Fibroblast of skin of back (primary cell): ENCODE measurements at regions not wholly inside any gene's neighbourhood (a gene's known extent, or its start where the extent isn't known, plus 50 kb on each side); places are given as distances from the start of the nearest gene placed in this dataset.

Experiments
- DNase-seq: peaks from one replicate; pipeline ENCODE4 v3.0.0-alpha.2; 2013

DNA sequence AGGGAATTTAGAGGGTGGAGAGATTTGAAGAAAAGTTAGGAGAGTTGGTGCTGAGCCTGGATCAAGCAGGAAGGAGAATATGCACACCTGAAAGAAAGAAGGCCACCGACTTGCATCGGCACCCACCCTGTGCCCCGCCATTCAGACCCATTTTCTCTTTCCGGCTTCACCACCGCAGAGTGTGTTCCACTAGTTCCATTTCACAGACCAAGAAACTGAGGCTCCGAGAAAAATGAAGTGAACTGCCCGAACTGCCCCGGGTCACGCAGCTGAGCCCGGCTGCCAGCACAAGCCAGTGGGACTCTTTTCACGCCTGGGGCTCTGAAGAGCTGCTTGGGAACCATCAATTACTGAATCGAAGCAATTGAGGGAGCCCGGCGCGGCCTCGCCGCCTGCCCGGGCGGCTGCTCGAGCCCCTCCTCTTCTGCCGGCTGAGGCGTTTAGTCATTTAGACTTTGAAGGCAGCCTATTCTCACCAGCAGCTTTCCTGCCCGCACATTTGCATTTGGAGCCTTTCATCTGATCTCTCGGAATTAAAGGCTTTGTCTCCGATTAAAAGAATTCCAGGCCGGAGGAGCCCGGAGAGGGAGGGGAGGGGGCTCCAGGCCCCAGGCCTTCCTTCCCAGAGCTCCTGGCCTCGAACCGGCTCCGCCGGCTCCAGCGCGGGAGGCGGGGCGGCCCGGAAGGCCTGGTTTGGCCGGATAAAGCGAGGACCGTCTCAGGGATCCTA is 140.2 kb upstream of the PJA1 start:
- no peak for DNase-seq

GRCh38 chrX:69303231-69303630 is 138.0 kb upstream of the PJA1 start:
- DNase-seq, result no peak

DNA sequence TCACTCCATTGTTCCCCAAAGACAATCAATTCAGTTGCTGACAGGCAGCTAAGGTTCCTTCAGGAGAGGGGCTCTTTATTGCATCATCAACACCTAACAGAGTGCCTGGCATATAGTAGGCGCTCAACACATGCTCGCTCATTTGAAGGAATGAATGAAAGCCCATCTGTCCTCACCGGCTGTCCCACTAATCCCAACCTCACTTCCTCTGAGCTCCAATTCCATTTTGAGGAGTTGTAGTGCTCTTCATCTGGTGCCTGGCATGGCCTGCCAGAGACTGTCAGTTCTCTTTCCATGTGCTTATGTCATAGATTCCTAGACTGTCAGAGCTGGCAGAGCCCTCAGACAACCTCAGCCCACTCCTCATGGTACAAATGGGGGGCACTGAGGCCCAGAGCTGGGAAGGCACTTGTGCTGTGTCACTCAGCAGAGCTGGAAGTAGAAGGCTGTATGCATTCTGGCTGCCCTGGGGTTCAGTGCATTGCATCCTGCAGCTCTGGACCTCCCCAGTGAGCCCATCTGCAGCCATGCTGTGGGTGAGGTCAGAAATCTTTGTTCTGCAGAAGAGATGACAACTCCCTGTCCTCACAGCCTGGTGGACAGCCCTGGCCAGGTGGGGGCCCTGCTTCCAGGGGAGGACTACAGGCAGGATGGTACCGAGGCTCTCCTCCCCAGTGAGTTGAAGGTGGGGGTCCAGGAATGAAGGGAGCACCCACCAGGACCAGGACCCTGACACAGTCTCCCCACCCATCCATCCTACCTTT is 134.9 kb upstream of the PJA1 start:
- DNase-seq, result no peak

DNA sequence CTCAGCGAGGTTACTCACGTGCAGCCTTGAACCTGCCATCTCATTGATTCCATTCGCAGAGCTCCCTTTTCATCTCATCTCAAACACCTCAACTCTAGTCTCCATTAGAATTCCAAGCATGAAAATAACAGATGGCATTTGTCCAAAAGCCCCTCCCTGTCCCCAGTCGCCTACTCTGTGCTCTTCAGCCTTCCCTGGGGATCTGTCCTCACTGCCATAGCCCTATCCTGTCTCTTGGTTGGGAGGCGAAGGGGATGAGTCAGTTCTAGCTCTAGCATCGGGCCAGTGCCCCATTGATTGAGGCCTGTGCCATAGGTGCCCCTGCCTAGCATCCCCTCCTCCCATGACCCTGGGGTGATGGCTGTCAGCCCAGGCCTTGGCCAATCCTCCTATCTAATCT is 134.0 kb upstream of the PJA1 start:
- no peak for DNase-seq

DNA sequence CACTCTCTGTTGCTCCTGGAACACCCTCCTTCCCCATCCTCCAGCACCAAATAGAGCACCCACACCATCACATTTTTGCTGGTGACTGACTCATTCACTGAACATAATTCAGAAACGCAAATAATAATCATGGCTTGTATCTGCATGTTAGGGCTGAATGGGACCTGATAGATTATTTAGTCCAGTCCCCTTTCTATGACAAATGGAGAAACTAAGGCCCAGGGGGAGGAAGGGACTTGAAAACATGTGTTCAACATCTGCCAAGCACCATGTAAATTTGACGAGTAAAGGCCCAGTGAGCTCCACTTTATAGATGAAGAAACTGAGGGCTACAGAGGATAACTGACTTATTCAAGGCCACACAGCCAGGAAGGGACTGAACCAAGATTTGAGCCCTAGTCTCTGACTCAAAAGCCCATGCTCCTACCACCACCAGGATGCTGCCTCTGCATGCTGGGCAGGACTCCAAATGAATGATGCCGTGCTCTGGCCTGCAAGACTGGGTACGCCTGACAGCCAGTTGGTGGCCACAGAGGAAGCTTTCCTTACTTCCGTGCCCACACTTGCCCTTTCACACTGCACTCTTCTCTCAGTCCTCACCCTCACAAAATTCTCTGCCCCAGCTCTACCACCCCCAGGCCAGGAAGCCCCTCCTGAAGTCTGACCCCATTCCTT is 133.3 kb upstream of the PJA1 start:
- DNase-seq, result peak; percentile 7

- no peak for DNase-seq
Observed at GRCh38 chrX:69297506-69297905, 132.3 kb upstream of the PJA1 start.

DNA sequence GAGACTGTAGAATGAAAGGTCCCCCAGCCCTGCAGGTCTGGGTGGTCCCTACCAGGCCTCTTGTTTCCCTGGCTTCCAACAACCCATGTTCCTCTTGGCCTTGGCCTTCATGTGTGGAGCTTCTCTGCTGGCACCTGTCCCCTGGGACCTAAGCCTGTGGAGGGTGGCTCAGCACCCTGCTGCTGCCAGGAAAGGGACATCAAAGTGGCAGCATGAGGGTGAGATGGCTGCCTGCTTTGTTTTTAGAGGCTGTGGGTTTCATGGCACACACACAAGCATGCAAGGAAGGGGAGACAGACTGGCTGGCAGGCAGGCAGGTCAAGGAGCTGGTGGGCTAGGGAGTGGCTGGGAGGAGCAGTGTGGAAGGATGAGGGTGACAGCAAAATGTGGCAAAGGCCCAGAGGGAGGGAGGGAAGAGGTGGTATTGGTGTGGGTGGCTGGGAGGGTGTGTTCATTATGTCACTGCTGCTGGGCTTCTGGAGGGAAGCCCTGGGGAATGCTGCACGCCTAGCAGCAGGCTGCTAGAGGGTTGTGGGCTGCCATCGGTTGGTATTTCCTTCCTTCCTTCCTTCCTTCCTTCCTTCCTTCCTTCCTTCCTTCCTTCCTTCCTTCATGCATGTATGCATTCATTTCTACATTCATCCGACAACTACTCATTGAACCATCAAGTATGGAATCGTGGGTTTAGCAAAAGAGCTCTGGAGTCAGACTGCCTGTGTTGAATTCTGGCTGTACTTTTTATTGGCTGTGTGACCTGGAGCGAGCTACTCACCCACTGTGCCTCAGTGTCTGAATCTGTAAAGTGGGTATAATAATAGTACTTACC is 128.7 kb upstream of the PJA1 start:
- no peak for DNase-seq

- no peak for DNase-seq
Observed at GRCh38 chrX:69291116-69291515, 125.9 kb upstream of the PJA1 start.

DNA sequence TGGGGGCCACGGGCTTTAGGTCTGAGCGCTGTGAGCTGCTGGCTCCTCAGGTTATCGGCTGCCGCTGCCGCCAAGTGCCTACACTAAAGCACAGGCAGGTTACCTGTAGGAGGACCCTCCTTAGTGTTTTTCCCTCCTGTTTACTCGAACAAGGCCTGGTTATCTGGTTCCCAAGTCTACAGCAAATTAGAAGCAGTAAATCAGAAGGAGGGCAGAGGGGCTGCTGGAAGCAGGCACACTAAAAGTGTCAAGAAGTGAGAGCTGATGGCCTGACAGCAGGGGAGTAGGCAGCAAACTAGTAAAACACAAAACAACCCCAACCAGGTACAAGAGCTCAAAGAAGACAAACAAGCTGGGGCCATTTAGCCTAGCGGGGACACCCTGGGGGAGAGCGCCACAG is 125.0 kb upstream of the PJA1 start:
- no peak for DNase-seq

DNA sequence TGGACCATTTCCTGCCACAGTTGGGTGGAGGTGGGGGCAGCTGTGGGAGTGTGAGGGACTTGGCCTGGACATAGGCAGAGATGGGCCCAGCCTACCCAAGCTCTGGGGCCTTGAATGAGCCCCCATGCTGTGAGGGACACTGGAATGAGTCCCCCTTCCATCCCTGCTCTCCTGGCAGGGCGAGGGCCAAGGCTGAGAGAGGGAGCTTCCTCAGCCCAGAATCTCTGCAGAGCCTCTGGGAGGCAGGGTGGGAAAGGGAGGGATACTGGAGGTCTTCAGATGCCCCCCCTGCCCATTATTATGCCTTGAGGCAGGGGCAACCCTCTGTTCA is 124.5 kb upstream of the PJA1 start:
- no peak for DNase-seq

- DNase-seq, result no peak
Observed at GRCh38 chrX:69289046-69289792, 124.0 kb upstream of the PJA1 start.

GRCh38 chrX:69287095-69287494 is 121.8 kb upstream of the PJA1 start:
- no peak for DNase-seq

- DNase-seq, result no peak
Observed at GRCh38 chrX:69286565-69286906, 121.3 kb upstream of the PJA1 start.

DNA sequence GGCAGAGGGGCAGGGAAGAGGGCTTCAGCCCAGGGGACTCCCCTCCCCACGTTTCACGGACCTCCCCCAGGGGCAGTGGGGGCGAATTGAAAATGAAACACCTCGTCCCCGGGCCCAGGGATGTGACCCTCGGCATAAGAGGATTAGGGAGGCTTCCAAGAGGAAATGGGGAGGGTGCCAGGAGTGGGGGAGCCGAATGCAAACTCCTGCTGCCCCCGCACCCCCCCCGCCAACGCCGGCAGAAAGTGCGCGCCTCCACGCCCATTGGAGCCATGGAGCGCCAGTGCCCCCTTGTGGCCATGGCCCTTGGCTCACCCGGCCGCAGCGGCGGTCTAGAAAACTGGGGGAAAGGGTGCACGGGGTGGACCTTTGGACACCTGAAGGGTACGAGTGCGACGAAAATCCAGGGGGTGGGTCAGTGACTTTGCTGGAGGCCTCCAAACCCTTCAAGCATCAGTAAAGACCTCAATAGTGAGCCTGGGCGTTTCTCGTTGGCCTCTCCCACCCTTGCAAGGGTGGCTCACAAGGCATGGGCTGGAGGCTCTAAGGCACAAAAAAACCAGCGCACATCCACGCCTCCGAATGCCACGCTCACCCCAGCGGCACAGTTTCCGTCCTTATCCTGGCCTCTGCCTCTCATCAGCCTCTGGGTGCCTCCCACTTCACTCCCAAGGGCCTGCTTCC is 120.8 kb upstream of the PJA1 start:
- DNase-seq, result peak; percentile 34

GRCh38 chrX:69285401-69285877 is 120.2 kb upstream of the PJA1 start:
- DNase-seq, result no peak

DNA sequence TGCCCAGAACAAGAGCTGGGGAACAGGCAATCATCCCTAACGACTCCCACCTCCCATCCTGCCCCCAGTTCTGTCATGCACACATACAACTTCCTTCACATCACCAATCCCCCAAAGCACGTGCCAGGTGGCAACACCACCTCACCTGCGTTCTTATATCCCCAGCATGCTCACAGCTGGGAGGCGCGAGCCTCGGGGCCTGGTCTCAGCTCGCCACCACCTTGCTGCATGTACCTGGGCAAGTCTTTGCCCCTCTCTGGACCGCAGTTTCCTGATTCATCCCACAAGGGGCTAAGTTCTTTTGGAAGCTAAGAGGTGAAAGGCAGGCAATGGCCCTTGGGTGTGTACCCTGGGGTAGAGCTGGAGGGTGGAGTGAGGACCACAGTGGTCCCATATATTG is 119.2 kb upstream of the PJA1 start:
- DNase-seq, result no peak

DNA sequence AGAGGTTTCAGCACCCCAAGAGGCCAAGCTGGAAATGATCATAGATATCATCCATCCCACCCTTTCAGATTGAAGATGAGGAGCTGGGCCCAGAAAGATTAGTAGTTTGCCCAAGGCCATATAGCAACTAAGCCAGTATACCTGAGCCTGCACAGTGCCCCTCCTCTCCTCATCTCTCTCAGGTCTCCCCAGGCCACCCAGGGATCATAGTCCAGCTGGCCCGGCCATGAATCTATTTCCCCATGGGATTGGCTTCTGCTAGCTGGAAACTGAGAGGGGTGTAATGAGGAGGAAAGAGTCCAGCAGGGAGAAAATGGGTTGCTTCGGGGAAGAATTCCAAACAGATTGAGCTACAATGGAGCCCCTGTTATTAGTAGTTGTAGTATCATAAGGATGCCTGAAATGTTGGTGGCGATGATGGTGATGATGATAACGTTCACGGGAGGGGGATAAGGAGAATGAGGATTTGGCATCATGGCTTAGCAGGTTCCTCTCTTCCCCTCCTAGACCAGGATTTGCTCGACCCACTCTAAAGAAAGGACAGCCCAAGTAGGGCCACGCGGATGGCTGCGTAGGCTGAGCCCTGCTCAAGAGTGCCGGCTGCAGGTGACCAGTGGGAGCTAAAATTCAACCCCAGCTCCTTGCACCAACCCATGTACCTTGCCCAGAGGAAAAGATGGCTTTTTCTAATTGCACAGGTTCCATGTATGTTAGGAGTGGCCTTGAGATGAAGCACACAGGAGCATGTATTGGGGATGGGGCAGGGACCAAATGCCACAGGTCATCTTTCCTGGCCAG is 117.8 kb upstream of the PJA1 start:
- DNase-seq, result no peak

- DNase-seq, result no peak
Observed at GRCh38 chrX:69280933-69281332, 115.7 kb upstream of the PJA1 start.

GRCh38 chrX:69279234-69279633 is 114.0 kb upstream of the PJA1 start:
- no peak for DNase-seq

GRCh38 chrX:69278031-69278687 is 112.9 kb upstream of the PJA1 start:
- DNase-seq, result no peak
